Fibroblast of lung (primary cell): ENCODE measurements at regions not wholly inside any gene's neighbourhood (a gene's known extent, or its start where the extent isn't known, plus 50 kb on each side); places are given as distances from the start of the nearest gene placed in this dataset.

Experiments used
- CTCF ChIP-seq, 2 donors: IDR thresholded peaks in 1 of 2; conservative IDR thresholded peaks in 1 of 2; 1 replicate in 1 of 2; 2 replicates in 1 of 2; pipeline ENCODE4 v1.5.1; 2011 to 2012; ENCODE audit warnings: low read length in 2 of 2, control low read depth in 1 of 2, inconsistent platforms in 1 of 2, low read depth in 1 of 2, mild to moderate bottlenecking in 1 of 2
- EZH2 ChIP-seq: IDR thresholded peaks from 2 replicates; pipeline ENCODE4 v1.5.1; 2012; ENCODE audit warnings: low read length, control low read depth, mild to moderate bottlenecking; ENCODE audit errors: missing control alignments

- TF ChIP-seq EZH2 (no peak), CTCF (conservative IDR thresholded peaks at IDR 0.05 in 1 of 2, IDR thresholded peaks at IDR 0.05 in 1 of 2; ENCODE audit: low read depth in 1 of 2, low read length in 2 of 2) (no peak)
Measured at GRCh38 chr9:21609506-21609905, 127.4 kb upstream of the IFNE start.
